Lower leg skin (tissue), 3 donors: ENCODE measurements at regions not wholly inside any gene's neighbourhood (a gene's known extent, or its start where the extent isn't known, plus 50 kb on each side); places are given as distances from the start of the nearest gene placed in this dataset.

Source experiments
- POLR2A ChIP-seq, 2 donors: fragments of 450-650 bp; IDR thresholded peaks; one replicate each; pipeline ENCODE4 v1.6.1; 2016 to 2017; ENCODE audit warnings: antibody characterized with exemption in 2 of 2, mild to moderate bottlenecking in 1 of 2, moderate library complexity in 1 of 2
- TF ChIP-seq, protein P1 (sequence below), 3 donors: fragments of 450-650 bp; IDR thresholded peaks; one replicate each; pipeline ENCODE4 v1.5.1; 2016; ENCODE audit warnings: antibody characterized with exemption in 3 of 3, mild to moderate bottlenecking in 3 of 3, moderate library complexity in 2 of 3

DNA sequence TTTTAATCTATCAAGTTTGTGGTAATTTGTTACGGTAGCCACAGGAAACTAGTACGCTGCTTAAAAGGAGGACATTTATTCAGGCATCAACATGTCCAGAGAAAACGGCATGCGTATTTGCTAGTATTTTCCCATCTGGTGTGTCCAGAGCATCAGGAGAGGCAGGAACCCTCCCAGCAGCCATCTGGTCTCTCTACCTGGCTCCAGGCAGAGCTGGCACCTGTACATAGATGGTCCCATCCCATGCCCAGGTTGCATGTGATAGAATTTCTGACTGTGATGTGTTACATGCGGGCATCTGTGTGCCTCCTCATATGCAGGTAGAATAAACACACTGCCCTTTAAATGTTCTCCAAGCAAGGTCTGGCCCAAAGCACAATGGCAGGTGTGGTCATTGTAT, 57.9 kb upstream of the PAGE1 start:
- TF ChIP-seq, protein P1, sequence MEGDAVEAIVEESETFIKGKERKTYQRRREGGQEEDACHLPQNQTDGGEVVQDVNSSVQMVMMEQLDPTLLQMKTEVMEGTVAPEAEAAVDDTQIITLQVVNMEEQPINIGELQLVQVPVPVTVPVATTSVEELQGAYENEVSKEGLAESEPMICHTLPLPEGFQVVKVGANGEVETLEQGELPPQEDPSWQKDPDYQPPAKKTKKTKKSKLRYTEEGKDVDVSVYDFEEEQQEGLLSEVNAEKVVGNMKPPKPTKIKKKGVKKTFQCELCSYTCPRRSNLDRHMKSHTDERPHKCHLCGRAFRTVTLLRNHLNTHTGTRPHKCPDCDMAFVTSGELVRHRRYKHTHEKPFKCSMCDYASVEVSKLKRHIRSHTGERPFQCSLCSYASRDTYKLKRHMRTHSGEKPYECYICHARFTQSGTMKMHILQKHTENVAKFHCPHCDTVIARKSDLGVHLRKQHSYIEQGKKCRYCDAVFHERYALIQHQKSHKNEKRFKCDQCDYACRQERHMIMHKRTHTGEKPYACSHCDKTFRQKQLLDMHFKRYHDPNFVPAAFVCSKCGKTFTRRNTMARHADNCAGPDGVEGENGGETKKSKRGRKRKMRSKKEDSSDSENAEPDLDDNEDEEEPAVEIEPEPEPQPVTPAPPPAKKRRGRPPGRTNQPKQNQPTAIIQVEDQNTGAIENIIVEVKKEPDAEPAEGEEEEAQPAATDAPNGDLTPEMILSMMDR (IDR thresholded peaks at IDR 0.05), result no peak
- no peak for TF ChIP-seq POLR2A (IDR thresholded peaks at IDR 0.05)
